Pancreas (tissue), 10 donors: ENCODE measurements at regions not wholly inside any gene's neighbourhood (a gene's known extent, or its start where the extent isn't known, plus 50 kb on each side); places are given as distances from the start of the nearest gene placed in this dataset.

Experiments used
- ATAC-seq, 4 donors: fragments of 200-7000 bp; cut with Tn5 transposase; one replicate each; pipeline versions ENCODE4 v1.8.0 to v1.9.1; 2020; ENCODE audit warnings: mild to moderate bottlenecking in 4 of 4, moderate library complexity in 4 of 4
- DNase-seq, 6 donors: peaks; one replicate each; pipeline ENCODE4 v3.0.0-alpha.2; 2020
- FAIRE-seq: peaks from 2 replicates; lab custom pipeline; 2012; peaks lifted over from hg19 to GRCh38; lab: Jason Lieb, UNC
- H3K27ac ChIP-seq, 4 donors: fragments of 200-600 bp; sonication (generic); 1 replicate in 3 of 4; 2 replicates in 1 of 4; pipeline versions ENCODE4 v1.5.0 to v1.8.0; 2020
- H3K27me3 ChIP-seq, 4 donors: fragments of 200-600 bp; one replicate each; pipeline ENCODE4 v1.8.0; 2021
- H3K36me3 ChIP-seq, 3 donors: fragments of 200-600 bp; sonication (generic) in 1 of 3; one replicate each; pipeline versions ENCODE4 v1.5.0 to v1.8.0; 2020 to 2021
- H3K4me1 ChIP-seq, 3 donors: fragments of 200-600 bp; one replicate each; pipeline ENCODE4 v1.8.0; 2021
- H3K4me3 ChIP-seq, 4 donors: fragments of 200-600 bp; sonication (generic) in 2 of 4; one replicate each; pipeline versions ENCODE4 v1.5.0 to v1.8.0; 2020 to 2021
- H3K9me3 ChIP-seq, 4 donors: fragments of 200-600 bp; one replicate each; pipeline ENCODE4 v1.8.0; 2021
- WGBS, 2 donors: extraction: QIAGEN DNeasy Blood & Tissue Kit; methylation state at CpG; one replicate each; pipeline ENCODE4 v1.1.7; 2013; 5-methylcytosine and 5-hydroxymethylcytosine counted together
- intact Hi-C, 3 donors: fragments of 100-400 bp; cut with DNase I; formaldehyde crosslinking; loops; one replicate each; pipeline versions ENCODE4 v1.11.1 to v1.14.2; 2022
- microRNA-seq, 2 donors: library from miRNA; unstranded; fragments of <30 nt; microRNA quantifications; one replicate each; pipeline versions ENCODE4 to v1.1.0, GENCODE V29; 2019 to 2020
- TF ChIP-seq, protein P1 (sequence below), 4 donors: fragments of 200-600 bp; sonication (generic) in 3 of 4; IDR thresholded peaks; one replicate each; pipeline versions ENCODE4 v1.5.0 to v1.8.0; 2021; ENCODE audit warnings: antibody characterized with exemption in 4 of 4
- donor health status: healthy with polysubstance abuse.
- donor health status: DM: no; HTN: no; CAD: no; lungs with moderate emphysema.
- donor health status: DM: no; HTN: no; CAD: no.
- donor health status: control.
- donor health status: control.
- donor health status: Bipolar disorder and iron deficiency.
- donor health status: DM: yes; HTN: yes; CAD: no.
- donor health status: DM: no; HTN: no; CAD: no.
- donor health status: DM: no; HTN: no; CAD: no.
- donor health status: DM: yes; HTN: yes; CAD: no.

DNA sequence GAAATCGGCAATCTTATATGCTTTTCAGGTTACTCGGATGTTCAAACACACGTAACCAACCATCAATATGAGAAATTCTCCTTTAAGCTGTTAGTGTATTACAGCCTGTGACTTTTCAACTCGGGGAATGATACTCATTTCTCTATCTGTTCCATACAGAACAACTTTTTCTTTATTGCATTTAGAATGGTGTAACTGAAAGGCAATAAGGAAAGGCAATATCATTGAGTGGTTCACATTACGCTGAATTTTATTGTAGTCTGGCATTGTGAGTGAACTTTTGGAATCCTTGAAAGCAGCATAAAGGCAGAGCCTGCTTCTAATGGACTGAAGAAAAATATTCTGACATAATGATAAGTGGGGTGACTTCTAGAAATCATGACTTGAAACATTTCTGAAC, 54.4 kb upstream of the MEF2C start:
- 82 to 88% methylated on average over 5 of the region's 5 CpGs for WGBS, 2 donors
- TF ChIP-seq, protein P1, sequence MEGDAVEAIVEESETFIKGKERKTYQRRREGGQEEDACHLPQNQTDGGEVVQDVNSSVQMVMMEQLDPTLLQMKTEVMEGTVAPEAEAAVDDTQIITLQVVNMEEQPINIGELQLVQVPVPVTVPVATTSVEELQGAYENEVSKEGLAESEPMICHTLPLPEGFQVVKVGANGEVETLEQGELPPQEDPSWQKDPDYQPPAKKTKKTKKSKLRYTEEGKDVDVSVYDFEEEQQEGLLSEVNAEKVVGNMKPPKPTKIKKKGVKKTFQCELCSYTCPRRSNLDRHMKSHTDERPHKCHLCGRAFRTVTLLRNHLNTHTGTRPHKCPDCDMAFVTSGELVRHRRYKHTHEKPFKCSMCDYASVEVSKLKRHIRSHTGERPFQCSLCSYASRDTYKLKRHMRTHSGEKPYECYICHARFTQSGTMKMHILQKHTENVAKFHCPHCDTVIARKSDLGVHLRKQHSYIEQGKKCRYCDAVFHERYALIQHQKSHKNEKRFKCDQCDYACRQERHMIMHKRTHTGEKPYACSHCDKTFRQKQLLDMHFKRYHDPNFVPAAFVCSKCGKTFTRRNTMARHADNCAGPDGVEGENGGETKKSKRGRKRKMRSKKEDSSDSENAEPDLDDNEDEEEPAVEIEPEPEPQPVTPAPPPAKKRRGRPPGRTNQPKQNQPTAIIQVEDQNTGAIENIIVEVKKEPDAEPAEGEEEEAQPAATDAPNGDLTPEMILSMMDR (IDR thresholded peaks at IDR 0.05) = no peak
- FAIRE-seq (no peak), DNase-seq (no peak), ATAC-seq (no peak)
- Histone ChIP-seq H3K36me3 (no peaks in the 10 kb centered on the region), H3K4me3 (no peak overlapping the region), H3K27me3 (no peaks in the 10 kb centered on the region), H3K27ac (no peak overlapping the region), H3K4me1 (no peaks in the 10 kb centered on the region), H3K9me3 (no peaks in the 10 kb centered on the region)
- intact Hi-C loops = no loop called here

DNA sequence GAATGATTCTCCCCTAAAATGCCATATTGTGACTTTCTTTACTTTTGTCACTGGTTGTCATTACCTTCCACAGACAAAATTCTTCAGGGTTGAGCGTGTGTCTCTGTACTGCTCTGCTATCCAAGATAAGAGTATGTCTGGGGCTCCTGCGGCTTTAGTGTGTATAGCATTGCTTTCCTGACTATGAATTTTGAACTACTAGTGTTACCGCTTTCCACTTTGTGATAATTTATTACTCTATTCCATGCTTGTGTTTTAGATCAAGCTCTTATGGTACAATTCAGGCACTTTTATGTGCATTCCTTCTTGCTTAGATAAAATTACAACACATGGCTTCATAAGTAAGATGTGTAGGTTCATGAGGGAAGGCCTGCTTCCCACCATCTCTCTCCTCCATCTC, 51.5 kb upstream of the MEF2C start:
- TF ChIP-seq, protein P1 (IDR thresholded peaks at IDR 0.05) = no peak
- Histone ChIP-seq H3K4me3 (no peak overlapping the region), H3K27me3 (no peaks in the 10 kb centered on the region), H3K4me1 (peaks cover 0 to 4% (median 2%) of the 10 kb centered on the region in 3 donors), H3K36me3 (no peaks in the 10 kb centered on the region), H3K9me3 (no peaks in the 10 kb centered on the region), H3K27ac (no peak overlapping the region)
- no peak for ATAC-seq
- 96% methylated on average over 3 of the region's 3 CpGs for WGBS, 2 donors
- intact Hi-C loops = no loop called here
- FAIRE-seq = no peak
- DNase-seq = no peak

Small RNA genes in the stretch of these regions (microRNA-seq; reads per million reads assigned to microRNA genes)
- gene MIR3660 = 0 reads per million in 2 donors
